H1 (cell line): ENCODE measurements at regions not wholly inside any gene's neighbourhood (a gene's known extent, or its start where the extent isn't known, plus 50 kb on each side); places are given as distances from the start of the nearest gene placed in this dataset.

ENCODE experiments used
- CTCF ChIA-PET: fragments of 300-600 bp; sonication (Branson Sonifier 250); formaldehyde crosslinking; loops from one replicate; lab custom pipeline; 2021; ENCODE audit not compliant: partially characterized antibody; lab: Charles Lee
- POLR2A ChIA-PET: fragments of 300-600 bp; sonication (Branson Sonifier 250); formaldehyde crosslinking; loops from one replicate; lab custom pipeline; 2021; ENCODE audit warnings: inconsistent platforms; ENCODE audit not compliant: partially characterized antibody; lab: Charles Lee
- DNase-seq, 2 experiments: peaks; one replicate each; pipeline versions ENCODE4 v3.0.0 to v3.0.0-alpha.2; 2010 to 2022; ENCODE audit warnings: low spot score in 2 of 2, low read depth in 1 of 2, mixed read lengths in 1 of 2
- FAIRE-seq: peaks from 2 replicates; lab custom pipeline; 2011; peaks lifted over from hg19 to GRCh38; lab: Jason Lieb, UNC
- H2AFZ ChIP-seq: 2 replicates; pipeline ENCODE4 v1.8.1; 2012; ENCODE audit warnings: low read length, inconsistent platforms
- H2AK5ac ChIP-seq: 2 replicates; pipeline ENCODE4 v1.6.1; 2013; ENCODE audit warnings: low read depth, low read length
- H2BK120ac ChIP-seq: replicated peaks from 2 replicates; pipeline ENCODE3; 2013; ENCODE audit warnings: low read depth, low read length, inconsistent platforms
- H2BK12ac ChIP-seq: 2 replicates; pipeline ENCODE4 v1.6.1; 2013; ENCODE audit warnings: low read depth, low read length
- H2BK15ac ChIP-seq: 2 replicates; pipeline ENCODE4 v1.6.1; 2013; ENCODE audit warnings: low read length
- H2BK20ac ChIP-seq: 2 replicates; pipeline ENCODE4 v1.6.1; 2013; ENCODE audit warnings: low read length
- H2BK5ac ChIP-seq: 2 replicates; pipeline ENCODE4 v1.6.1; 2013; ENCODE audit warnings: low read depth, low read length
- H3K14ac ChIP-seq: 2 replicates; pipeline ENCODE4 v1.6.1; 2013; ENCODE audit warnings: inconsistent platforms; ENCODE audit not compliant: insufficient read length
- H3K18ac ChIP-seq: 2 replicates; pipeline ENCODE4 v1.6.1; 2013; ENCODE audit warnings: low read length; ENCODE audit errors: extremely low read depth
- H3K23ac ChIP-seq: 2 replicates; pipeline ENCODE4 v1.6.1; 2013; ENCODE audit warnings: inconsistent platforms; ENCODE audit not compliant: insufficient read length
- H3K23me2 ChIP-seq: 2 replicates; pipeline ENCODE4 v1.6.1; 2013; ENCODE audit warnings: low read depth, low read length
- H3K27ac ChIP-seq: 2 replicates; pipeline ENCODE4 v1.6.1; 2011; ENCODE audit warnings: low read depth, low read length, inconsistent platforms
- H3K27me3 ChIP-seq, 4 experiments: replicated peaks in 1 of 4; 1 replicate in 1 of 4; 2 replicates in 3 of 4; pipeline versions ENCODE4 v1.6.1 to v1.8.1; 2011 to 2013; ENCODE audit warnings: low read length in 3 of 4, mild to moderate bottlenecking in 3 of 4, inconsistent platforms in 2 of 4, mixed read lengths in 2 of 4, moderate library complexity in 1 of 4; ENCODE audit not compliant: control insufficient read depth in 3 of 4, insufficient read depth in 3 of 4; ENCODE audit errors: extremely low read depth in 1 of 4
- H3K36me3 ChIP-seq, 4 experiments: 2 replicates each; pipeline versions ENCODE4 v1.6.1 to v1.8.1; 2011 to 2013; ENCODE audit warnings: mild to moderate bottlenecking in 4 of 4, low read length in 3 of 4, moderate library complexity in 2 of 4, control low read depth in 1 of 4, inconsistent platforms in 1 of 4; ENCODE audit not compliant: insufficient read depth in 4 of 4, control insufficient read depth in 2 of 4
- H3K4ac ChIP-seq: replicated peaks from 2 replicates; pipeline ENCODE3; 2013; ENCODE audit warnings: low read length, low read depth, mixed read lengths, inconsistent platforms; ENCODE audit not compliant: insufficient read length
- H3K4me1 ChIP-seq, 4 experiments: replicated peaks in 1 of 4; 1 replicate in 1 of 4; 2 replicates in 3 of 4; pipeline versions ENCODE4 v1.6.1 to v1.8.1; 2011 to 2013; ENCODE audit warnings: low read length in 3 of 4, inconsistent platforms in 2 of 4, mixed read lengths in 1 of 4; ENCODE audit not compliant: insufficient read depth in 4 of 4, control insufficient read depth in 3 of 4
- H3K4me2 ChIP-seq, 2 experiments: 2 replicates each; pipeline versions ENCODE4 v1.6.1 to v1.8.1; 2011 to 2013; ENCODE audit warnings: low read depth in 2 of 2, low read length in 2 of 2, control low read depth in 1 of 2, inconsistent platforms in 1 of 2, mild to moderate bottlenecking in 1 of 2; ENCODE audit not compliant: insufficient read depth in 1 of 2
- H3K4me3 ChIP-seq, 4 experiments: fragments of 200-600, 300-600 bp in 1 of 4; sonication (generic), shearing (Covaris generic), sonication (Bioruptor Twin) in 1 of 4; 2 replicates each; pipeline versions ENCODE4 v1.5.1 to v1.8.1; 2011 to 2016; ENCODE audit warnings: low read length in 4 of 4, low read depth in 3 of 4, control low read depth in 2 of 4, inconsistent platforms in 2 of 4, mild to moderate bottlenecking in 2 of 4, mixed read lengths in 1 of 4, moderate library complexity in 1 of 4; ENCODE audit not compliant: insufficient read depth in 2 of 4; ENCODE audit errors: extremely low read depth in 1 of 4
- H3K56ac ChIP-seq: replicated peaks from 2 replicates; pipeline ENCODE3; 2013; ENCODE audit warnings: low read depth, mild to moderate bottlenecking, mixed read lengths, low read length, inconsistent platforms; ENCODE audit not compliant: insufficient read length
- H3K79me1 ChIP-seq: 2 replicates; pipeline ENCODE4 v1.6.1; 2013; ENCODE audit warnings: low read depth, low read length, control low read depth
- H3K79me2 ChIP-seq, 2 experiments: 2 replicates each; pipeline versions ENCODE4 v1.6.1 to v1.8.1; 2012 to 2013; ENCODE audit warnings: low read length in 2 of 2, mild to moderate bottlenecking in 2 of 2, inconsistent platforms in 1 of 2; ENCODE audit not compliant: insufficient read depth in 2 of 2, control insufficient read depth in 1 of 2
- H3K9ac ChIP-seq, 4 experiments: replicated peaks in 1 of 4; 1 replicate in 1 of 4; 2 replicates in 3 of 4; pipeline versions ENCODE4 v1.6.1 to v1.8.1; 2011 to 2013; ENCODE audit warnings: low read depth in 3 of 4, low read length in 3 of 4, control low read depth in 2 of 4, mild to moderate bottlenecking in 2 of 4, moderate library complexity in 2 of 4, inconsistent platforms in 1 of 4; ENCODE audit errors: extremely low read depth in 1 of 4
- H3K9me3 ChIP-seq, 2 experiments: 2 replicates each; pipeline versions ENCODE4 v1.6.1 to v1.8.1; 2012 to 2013; ENCODE audit warnings: mild to moderate bottlenecking in 2 of 2, moderate library complexity in 2 of 2, control low read depth in 1 of 2, inconsistent platforms in 1 of 2, low read depth in 1 of 2, low read length in 1 of 2, mixed read lengths in 1 of 2; ENCODE audit not compliant: insufficient read depth in 2 of 2
- H4K20me1 ChIP-seq, 2 experiments: replicated peaks in 1 of 2; 2 replicates each; pipeline versions ENCODE3 to v1.8.1; 2011 to 2013; ENCODE audit warnings: inconsistent platforms in 2 of 2, low read length in 2 of 2, mild to moderate bottlenecking in 1 of 2; ENCODE audit not compliant: insufficient read depth in 2 of 2, control insufficient read depth in 1 of 2
- H4K5ac ChIP-seq: 2 replicates; pipeline ENCODE4 v1.6.1; 2013; ENCODE audit warnings: low read length, low read depth, mixed read lengths, inconsistent platforms; ENCODE audit not compliant: insufficient read length
- H4K8ac ChIP-seq: 2 replicates; pipeline ENCODE4 v1.8.0; 2013; ENCODE audit warnings: mild to moderate bottlenecking, moderate library complexity, low read length, inconsistent platforms; ENCODE audit not compliant: insufficient read depth; ENCODE audit errors: extremely low read depth
- H4K91ac ChIP-seq: replicated peaks from 2 replicates; pipeline ENCODE3; 2013; ENCODE audit warnings: low read length, mixed read lengths, inconsistent platforms; ENCODE audit not compliant: insufficient read length
- EGR1 ChIP-seq: IDR thresholded peaks from 2 replicates; pipeline ENCODE4 v1.6.1; 2011; ENCODE audit warnings: low read depth, low read length, borderline replicate concordance
- EP300 ChIP-seq, 2 experiments: IDR thresholded peaks; 1 replicate in 1 of 2; 2 replicates in 1 of 2; pipeline ENCODE4 v1.6.1; 2011 to 2012; ENCODE audit warnings: low read depth in 2 of 2, low read length in 2 of 2, mild to moderate bottlenecking in 2 of 2, borderline replicate concordance in 1 of 2, inconsistent platforms in 1 of 2, moderate library complexity in 1 of 2
- FOSL1 ChIP-seq: IDR thresholded peaks from 2 replicates; pipeline ENCODE4 v1.6.1; 2011; ENCODE audit warnings: mild to moderate bottlenecking, low read depth, low read length, moderate library complexity; ENCODE audit not compliant: insufficient read depth
- RBBP5 ChIP-seq: IDR thresholded peaks from 2 replicates; pipeline ENCODE4 v1.7.1; 2012; ENCODE audit warnings: low read depth, mild to moderate bottlenecking, inconsistent platforms, low read length, moderate library complexity, borderline replicate concordance
- SP2 ChIP-seq: IDR thresholded peaks from 2 replicates; pipeline ENCODE4 v1.6.1; 2012; ENCODE audit warnings: mild to moderate bottlenecking, low read length, inconsistent platforms
- TAF1 ChIP-seq: IDR thresholded peaks from 2 replicates; pipeline ENCODE4 v1.6.1; 2011; ENCODE audit warnings: mild to moderate bottlenecking, low read depth, low read length
- TBP ChIP-seq: IDR thresholded peaks from 2 replicates; pipeline ENCODE4 v1.6.1; 2011; ENCODE audit warnings: low read depth, low read length, improper control_type of control experiment
- WGBS, 2 experiments: shearing (Covaris generic) in 1 of 2; methylation state at CpG; one replicate each; pipeline versions ENCODE4 v1.1.6 to v1.1.7; 2013 to 2015; ENCODE audit warnings: low lambda C conversion rate in 2 of 2, mixed read lengths in 2 of 2, inconsistent platforms in 1 of 2, low coverage in 1 of 2, missing lambda C conversion rate in 1 of 2; ENCODE audit not compliant: insufficient replicate concordance in 2 of 2, insufficient coverage in 1 of 2, insufficient read length in 1 of 2; ENCODE audit errors: extremely low coverage in 1 of 2, missing lambda C conversion rate in 1 of 2; 5-methylcytosine and 5-hydroxymethylcytosine counted together

- WGBS, 2 experiments = 92% methylated on average over 11 of the region's 11 CpGs; no CpG with 5 or more reads in 1 of the 2 experiments
- H3K36me3 ChIP-seq = no peaks in the 10 kb centered on the region
- TF ChIP-seq RBBP5 (no peak), TBP (no peak), TAF1 (no peak), EP300 (IDR thresholded peaks at IDR 0.05; ENCODE audit: borderline replicate concordance in 1 of 2, low read depth in 2 of 2, low read length in 2 of 2) (no peak), SP2 (no peak), FOSL1 (no peak), EGR1 (no peak)
- H4K5ac ChIP-seq = no peak overlapping the region
- H4K20me1 ChIP-seq = no peaks in the 10 kb centered on the region
- no peaks in the 10 kb centered on the region for H3K9me3 ChIP-seq
- no peak overlapping the region for H2BK5ac ChIP-seq
- no peak overlapping the region for H3K4ac ChIP-seq
- H2BK20ac ChIP-seq = no peak overlapping the region
- no peak overlapping the region for H3K18ac ChIP-seq
- H3K27me3 ChIP-seq = no peaks in the 10 kb centered on the region
- 0 out of 2 replicates have a peak overlapping the region, but pooled peaks have one; percentile 2 for H2BK12ac ChIP-seq
- no peak overlapping the region for H2AK5ac ChIP-seq
- no peak overlapping the region for H4K8ac ChIP-seq
- no peak overlapping the region for H3K56ac ChIP-seq
- no peak overlapping the region for H3K27ac ChIP-seq
- no peak overlapping the region for H2AFZ ChIP-seq
- H3K79me2 ChIP-seq = no peaks in the 10 kb centered on the region
- CTCF ChIA-PET = interaction anchor here (0.9 to 1.5 kb wide), 2 partner anchors 14 to 64 kb away, joined by 3 to 4 read pairs; no protein-coding TSS in a partner anchor
- DNase-seq = no peak
- no peak overlapping the region for H3K4me2 ChIP-seq
- no peak overlapping the region for H2BK120ac ChIP-seq
- H2BK15ac ChIP-seq = no peak overlapping the region
- H3K23ac ChIP-seq = no peak overlapping the region
- no peak overlapping the region for H3K4me3 ChIP-seq
- no peak for FAIRE-seq
- H3K23me2 ChIP-seq = no peaks in the 10 kb centered on the region
- H3K9ac ChIP-seq = no peak overlapping the region
- POLR2A ChIA-PET = interaction anchor here (1.0 kb wide), 1 partner anchor 52 kb away, joined by 3 read pairs; no protein-coding TSS in a partner anchor
- no peak overlapping the region for H3K14ac ChIP-seq
- peaks cover 0 to 13% (median 10%) of the 10 kb centered on the region in 4 experiments; a peak in 6 of 7 replicates for H3K4me1 ChIP-seq
- H4K91ac ChIP-seq = no peak overlapping the region
- no peaks in the 10 kb centered on the region for H3K79me1 ChIP-seq
Measured at GRCh38 chr7:130918129-130919052, 184.4 kb upstream of the KLF14 start.
